Hematopoietic multipotent progenitor cell treated with erythropoietin and hydrocortisone succinate and interleukin-3 and kit ligand, for 4 days (in vitro differentiated cells): ENCODE measurements at regions not wholly inside any gene's neighbourhood (a gene's known extent, or its start where the extent isn't known, plus 50 kb on each side); places are given as distances from the start of the nearest gene placed in this dataset.
"Not testable (repeated sequence)": the region's sequence is repeated elsewhere in the genome, so short reads cannot be mapped to it uniquely, and the experiment has no call there.

Source experiments
- DNase-seq: peaks from one replicate; pipeline ENCODE4 v3.0.0-alpha.2; 2015

- DNase-seq, result no peak
Measured at GRCh38 chr5:96124589-96124988, 162.9 kb upstream of the ELL2 start.

- DNase-seq, result no peak
Measured at GRCh38 chr5:96123418-96123817, 161.8 kb upstream of the ELL2 start.

DNA sequence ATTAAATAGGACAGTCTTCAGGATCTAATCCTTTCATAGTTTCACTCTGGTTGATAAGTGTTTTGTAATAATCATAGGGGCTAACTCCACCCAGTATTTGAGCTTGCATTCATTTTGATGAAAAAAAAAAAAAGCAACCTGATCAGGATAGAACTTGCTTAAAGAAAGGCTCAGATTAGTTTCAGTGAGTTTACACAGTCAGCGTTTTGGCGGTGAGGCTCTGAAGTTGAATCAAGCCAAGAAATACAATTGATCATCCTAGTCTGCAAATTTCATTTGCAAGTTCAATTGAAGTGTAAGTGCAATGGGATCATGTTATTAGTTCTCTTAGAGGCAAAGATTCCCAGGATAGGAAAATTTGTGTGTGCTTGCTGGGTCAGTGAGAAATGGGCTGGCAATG is 159.7 kb upstream of the ELL2 start:
- no peak for DNase-seq

GRCh38 chr5:96120120-96120519 is 158.5 kb upstream of the ELL2 start:
- DNase-seq, result no peak

GRCh38 chr5:96117771-96118651 is 156.4 kb upstream of the ELL2 start:
- DNase-seq, result no peak

GRCh38 chr5:96115147-96115807 is 153.6 kb upstream of the ELL2 start:
- no peak for DNase-seq

GRCh38 chr5:96114736-96115135 is 153.1 kb upstream of the ELL2 start:
- no peak for DNase-seq

DNA sequence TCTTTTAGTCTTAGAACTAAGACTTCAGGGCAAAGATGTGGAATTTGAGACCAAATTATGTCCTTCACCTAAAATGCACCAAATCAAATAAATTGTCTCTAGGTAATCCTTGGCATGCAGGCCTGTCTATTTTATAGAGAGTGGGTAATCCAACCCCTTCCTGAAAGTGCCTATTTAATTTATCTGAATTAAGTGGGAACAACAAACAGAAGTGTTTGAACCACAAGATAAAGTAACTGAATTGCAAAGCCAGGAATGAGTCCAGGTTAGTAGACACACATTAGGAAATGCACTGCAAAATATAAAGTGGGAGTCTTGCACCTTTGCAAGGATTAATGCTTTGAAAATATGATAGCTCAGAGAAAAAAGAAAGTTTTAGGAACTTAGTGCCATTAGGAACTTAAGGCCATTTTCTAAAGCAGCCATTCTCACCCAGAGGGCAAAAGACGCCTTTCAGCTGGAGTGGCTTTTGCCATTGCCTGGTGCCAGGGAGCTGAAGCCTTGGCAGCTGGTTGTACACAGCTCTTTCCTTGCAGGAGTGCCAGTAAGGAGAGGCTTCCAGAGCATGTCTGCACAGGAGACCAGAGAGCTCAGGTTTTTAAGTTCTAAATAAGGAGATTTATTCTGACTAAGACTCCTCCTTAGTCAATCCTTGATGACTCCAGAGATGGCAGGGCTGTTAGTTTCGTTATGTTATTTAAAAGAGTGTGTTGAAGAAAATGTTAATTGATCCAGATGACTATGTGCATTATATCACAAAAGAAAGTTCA is 151.7 kb upstream of the ELL2 start:
- DNase-seq, result no peak

DNA sequence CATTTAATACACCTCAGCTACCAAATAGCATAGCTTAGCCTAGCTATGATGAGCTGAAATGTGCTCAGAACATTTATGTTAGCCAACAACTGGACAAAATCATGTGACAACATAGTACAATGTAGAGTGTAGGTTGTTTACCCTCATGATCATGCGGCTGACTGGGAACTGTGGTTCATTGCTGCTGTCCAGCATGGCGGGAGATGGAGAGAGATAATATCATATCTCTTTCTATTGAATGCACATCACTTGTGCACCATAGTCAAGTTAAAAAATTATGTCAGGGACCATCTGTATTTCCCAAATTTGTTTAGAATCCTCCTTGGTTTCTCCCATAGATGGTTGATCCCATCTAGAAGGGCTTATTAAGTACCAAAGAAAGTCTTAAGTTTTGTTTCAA is 151.1 kb upstream of the ELL2 start:
- peak; percentile 6 for DNase-seq

DNA sequence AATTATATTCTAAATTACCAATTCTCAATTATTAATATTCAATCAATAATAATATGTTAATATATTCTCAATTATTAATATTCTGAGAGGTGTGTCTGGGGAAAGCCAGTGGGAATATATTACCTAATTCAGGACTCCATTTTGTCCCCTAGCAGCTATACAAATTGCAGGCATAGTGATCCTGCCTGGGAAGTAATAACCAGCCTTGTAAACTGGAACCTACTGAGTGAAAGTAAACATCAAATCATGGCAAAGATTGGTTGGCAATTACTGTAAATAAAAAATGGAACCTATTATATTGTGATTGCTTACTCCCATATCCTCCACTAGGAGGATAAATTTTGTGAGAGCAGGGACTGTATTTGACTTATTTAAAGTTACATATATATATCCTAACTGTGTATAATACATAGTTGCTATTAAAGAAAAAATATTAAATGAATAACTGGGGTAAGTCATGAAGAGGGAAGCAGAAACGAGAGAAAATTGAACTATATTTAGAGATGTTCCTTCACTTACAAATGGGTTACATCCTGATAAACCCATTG is 150.5 kb upstream of the ELL2 start:
- DNase-seq, result peak; percentile 6

- DNase-seq, result no peak
Measured at GRCh38 chr5:96111080-96111756, 149.6 kb upstream of the ELL2 start.

- no peak for DNase-seq
Measured at GRCh38 chr5:96110300-96110699, 148.6 kb upstream of the ELL2 start.

- DNase-seq, result not testable (repeated sequence)
Measured at GRCh38 chr5:96108629-96109028, 147.0 kb upstream of the ELL2 start.

DNA sequence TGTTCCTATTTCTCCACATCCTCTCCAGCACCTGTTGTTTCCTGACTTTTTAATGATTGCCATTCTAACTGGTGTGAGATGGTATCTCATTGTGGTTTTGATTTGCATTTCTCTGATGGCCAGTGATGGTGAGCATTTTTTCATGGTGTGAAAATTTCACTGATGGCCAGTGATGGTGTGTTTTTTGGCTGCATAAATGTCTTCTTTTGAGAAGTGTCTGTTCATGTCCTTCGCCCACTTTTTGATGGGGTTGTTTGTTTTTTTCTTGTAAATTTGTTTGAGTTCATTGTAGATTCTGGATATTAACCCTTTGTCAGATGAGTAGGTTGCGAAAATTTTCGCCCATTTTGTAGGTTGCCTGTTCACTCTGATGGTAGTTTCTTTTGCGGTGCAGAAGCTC is 142.2 kb upstream of the ELL2 start:
- DNase-seq, result not testable (repeated sequence)

DNA sequence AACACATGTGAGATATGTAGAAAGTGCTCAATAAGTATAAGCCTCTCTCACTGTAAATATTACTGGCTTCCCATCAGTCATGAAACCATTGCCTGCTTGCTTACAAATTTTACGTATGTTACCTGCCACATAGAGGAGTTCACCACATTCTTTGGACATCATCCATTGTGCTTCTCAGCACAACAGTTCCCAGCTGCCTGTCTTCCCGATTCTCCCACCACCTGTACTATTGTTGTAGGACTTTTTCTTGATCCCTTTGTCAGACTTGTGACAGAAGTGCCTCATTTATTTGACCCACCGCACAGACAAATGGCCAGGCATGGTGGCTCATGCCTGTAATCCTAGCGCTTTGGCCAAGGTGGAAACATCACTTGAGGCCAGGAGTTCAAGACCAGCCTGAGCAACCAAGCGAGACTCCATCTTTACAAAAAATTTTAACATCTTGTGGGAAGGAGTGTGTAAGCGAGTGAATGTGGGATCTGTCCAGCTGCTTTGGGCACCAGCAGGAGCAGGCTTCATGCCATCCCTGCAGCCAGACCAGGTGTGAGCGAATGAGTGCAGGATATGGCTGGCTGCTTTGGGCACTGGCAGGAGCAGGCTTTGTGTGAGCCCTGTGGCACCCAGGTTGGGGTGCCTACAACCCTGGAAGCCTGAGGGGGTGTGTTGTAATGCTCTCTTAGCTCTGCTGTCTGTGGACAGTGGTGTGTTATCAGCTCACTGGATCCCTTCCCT is 139.9 kb upstream of the ELL2 start:
- no peak for DNase-seq

- DNase-seq, result not testable (repeated sequence)
Measured at GRCh38 chr5:96097488-96097887, 135.8 kb upstream of the ELL2 start.

DNA sequence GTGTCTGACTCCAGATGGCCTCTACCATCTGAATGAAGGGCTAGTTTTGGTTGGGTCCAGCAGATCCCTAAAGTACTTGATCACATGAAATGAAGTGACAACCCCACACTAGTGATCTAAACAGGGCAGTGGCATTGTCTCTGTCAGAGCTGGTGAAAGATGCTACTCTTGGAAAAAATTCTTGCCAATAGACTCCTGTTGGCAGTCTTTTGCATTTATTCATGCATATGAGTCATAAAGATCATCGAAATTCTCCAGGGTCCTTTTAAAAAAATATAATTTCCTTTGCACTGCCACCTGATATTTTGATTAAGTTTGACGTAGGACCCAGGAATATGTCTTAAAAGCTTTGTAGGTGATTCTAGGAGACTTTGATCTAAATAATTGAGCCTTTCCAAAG is 135.1 kb upstream of the ELL2 start:
- DNase-seq, result no peak

DNA sequence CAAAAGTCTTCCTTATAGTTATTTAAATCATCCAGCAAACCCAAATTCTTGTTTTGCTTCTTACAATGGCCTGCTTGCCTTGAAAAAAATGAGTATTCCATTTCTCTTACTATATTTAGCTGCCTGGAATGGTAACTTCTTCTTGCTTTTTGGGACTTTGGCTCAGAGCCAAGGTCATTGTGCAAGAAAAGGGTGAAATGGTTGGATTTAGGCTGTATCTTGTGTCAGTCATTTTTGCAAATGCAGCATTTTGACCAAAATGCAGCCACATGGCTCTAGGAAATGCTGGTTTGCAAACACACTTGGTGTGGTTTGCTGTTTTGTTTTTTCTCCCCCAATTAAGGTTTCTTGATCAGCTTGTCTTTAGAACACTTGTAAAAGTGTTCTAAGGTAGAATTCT is 133.3 kb upstream of the ELL2 start:
- no peak for DNase-seq

DNA sequence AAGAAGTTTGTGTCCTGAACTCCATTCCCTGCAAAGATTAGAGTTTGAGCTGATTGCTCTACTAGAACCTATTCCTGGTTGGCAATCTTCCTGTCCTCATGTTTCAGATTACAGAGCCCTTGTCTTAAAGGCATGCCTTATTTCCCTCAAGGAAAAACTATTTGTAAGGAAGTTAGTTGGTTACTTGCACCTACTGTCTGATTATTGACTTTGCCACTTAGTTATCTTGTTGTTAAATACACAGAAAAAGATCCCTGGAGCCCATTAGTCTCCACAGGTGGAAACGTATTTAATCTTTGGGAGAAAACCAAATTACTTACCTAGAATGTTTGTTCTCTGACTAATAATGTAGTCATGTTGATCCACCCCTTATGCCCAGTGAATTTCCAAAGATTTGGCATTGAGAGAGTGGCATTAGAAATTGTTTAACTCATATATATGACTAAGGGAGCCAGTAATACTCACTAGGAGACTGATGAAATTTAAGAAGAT is 132.3 kb upstream of the ELL2 start:
- no peak for DNase-seq

- DNase-seq, result no peak
Measured at GRCh38 chr5:96093340-96093739, 131.7 kb upstream of the ELL2 start.

DNA sequence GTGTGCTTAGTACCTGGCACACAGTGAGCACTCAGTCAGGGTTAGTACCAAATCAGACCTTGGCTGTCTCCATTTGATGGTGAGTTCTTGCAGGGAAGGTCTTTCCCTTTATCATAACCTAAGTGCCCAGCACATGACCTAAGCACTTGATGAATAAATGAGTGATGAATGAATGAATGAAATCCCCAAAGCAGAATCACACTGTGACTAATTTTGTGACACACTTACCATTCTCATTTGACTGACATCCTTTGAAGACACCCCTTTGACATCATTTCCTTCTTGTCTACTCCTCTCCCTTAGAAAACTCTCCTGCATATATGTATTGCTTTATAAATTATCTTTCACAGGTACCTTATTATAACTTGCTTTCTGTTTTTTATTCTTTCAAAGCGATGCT is 130.2 kb upstream of the ELL2 start:
- no peak for DNase-seq

DNA sequence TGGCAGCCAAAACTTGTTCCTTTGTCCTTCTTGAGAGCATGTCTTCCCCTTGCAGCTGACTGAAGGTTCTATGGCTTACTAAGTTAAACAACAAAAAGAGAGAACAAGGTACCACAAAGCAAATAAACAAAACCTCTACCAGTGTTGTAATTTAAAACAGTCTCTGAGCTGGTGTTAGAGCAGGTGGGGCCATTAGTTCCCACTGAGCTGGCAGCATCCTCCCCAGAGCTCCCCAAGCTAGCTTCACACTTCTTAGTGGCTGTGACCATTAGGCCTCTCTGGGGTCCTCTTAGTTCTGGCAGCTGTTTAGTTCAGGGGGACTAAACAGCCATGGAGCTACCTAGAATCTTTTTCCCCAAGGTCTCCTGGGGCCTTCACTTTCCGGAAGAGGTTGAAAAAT is 128.6 kb upstream of the ELL2 start:
- no peak for DNase-seq
